ENCODE measurements at regions not wholly inside any gene's neighbourhood (a gene's known extent, or its start where the extent isn't known, plus 50 kb on each side); places are given as distances from the start of the nearest gene placed in this dataset.

GRCh38 chr22:48316257-48317250 lies 1511.1 kb downstream of the BRD1 start:
- Histone ChIP-seq H3K9ac (ENCODE audit: low read depth in 1 of 2, low read length in 2 of 2) (no peak overlapping the region), H3K9me3 (ENCODE audit: control insufficient read depth in 2 of 2, low read length in 2 of 2) (no peaks in the 10 kb centered on the region), H3K4me3 (ENCODE audit: low read length in 2 of 2) (no peak overlapping the region), H3K4me1 (ENCODE audit: control insufficient read depth in 2 of 2, insufficient read depth in 2 of 2, low read length in 2 of 2) (no peaks in the 10 kb centered on the region), H3K27ac (ENCODE audit: low read depth in 2 of 2, low read length in 2 of 2) (no peak overlapping the region), H3K36me3 (ENCODE audit: control insufficient read depth in 2 of 2, insufficient read depth in 2 of 2, low read length in 2 of 2) (no peaks in the 10 kb centered on the region), H3K27me3 (ENCODE audit: control insufficient read depth in 2 of 2, insufficient read depth in 2 of 2, low read length in 2 of 2) (peaks cover 0 to 3% of the 10 kb centered on the region in 2 donors)

GRCh38 chr22:48315439-48316256 lies 1512.0 kb downstream of the BRD1 start:
- Histone ChIP-seq H3K27me3 (ENCODE audit: control insufficient read depth in 2 of 2, insufficient read depth in 2 of 2, low read length in 2 of 2) (peaks cover 0 to 3% of the 10 kb centered on the region in 2 donors), H3K27ac (ENCODE audit: low read depth in 2 of 2, low read length in 2 of 2) (no peak overlapping the region), H3K4me1 (ENCODE audit: control insufficient read depth in 2 of 2, insufficient read depth in 2 of 2, low read length in 2 of 2) (no peaks in the 10 kb centered on the region), H3K4me3 (ENCODE audit: low read length in 2 of 2) (no peak overlapping the region), H3K9me3 (ENCODE audit: control insufficient read depth in 2 of 2, low read length in 2 of 2) (no peaks in the 10 kb centered on the region), H3K36me3 (ENCODE audit: control insufficient read depth in 2 of 2, insufficient read depth in 2 of 2, low read length in 2 of 2) (no peaks in the 10 kb centered on the region), H3K9ac (ENCODE audit: low read depth in 1 of 2, low read length in 2 of 2) (no peak overlapping the region)

GRCh38 chr22:48314073-48314472 lies 1513.6 kb downstream of the BRD1 start:
- no peaks in the 10 kb centered on the region for H3K36me3 ChIP-seq (ENCODE audit: control insufficient read depth in 2 of 2, insufficient read depth in 2 of 2, low read length in 2 of 2)
- no peaks in the 10 kb centered on the region for H3K9me3 ChIP-seq (ENCODE audit: control insufficient read depth in 2 of 2, low read length in 2 of 2)
- no peak overlapping the region for H3K27ac ChIP-seq (ENCODE audit: low read depth in 2 of 2, low read length in 2 of 2)
- H3K9ac ChIP-seq (ENCODE audit: low read depth in 1 of 2, low read length in 2 of 2), result no peak overlapping the region
- peaks cover 0 to 3% of the 10 kb centered on the region in 2 donors for H3K27me3 ChIP-seq (ENCODE audit: control insufficient read depth in 2 of 2, insufficient read depth in 2 of 2, low read length in 2 of 2)
- no peak overlapping the region for H3K4me3 ChIP-seq (ENCODE audit: low read length in 2 of 2)
- no peaks in the 10 kb centered on the region for H3K4me1 ChIP-seq (ENCODE audit: control insufficient read depth in 2 of 2, insufficient read depth in 2 of 2, low read length in 2 of 2)

- H3K36me3 ChIP-seq (ENCODE audit: control insufficient read depth in 2 of 2, insufficient read depth in 2 of 2, low read length in 2 of 2), result no peaks in the 10 kb centered on the region
Measured at GRCh38 chr22:48313175-48313830, 1514.4 kb downstream of the BRD1 start.

GRCh38 chr22:48310740-48311139 lies 1516.9 kb downstream of the BRD1 start:
- no peak overlapping the region for H3K4me3 ChIP-seq (ENCODE audit: low read length in 2 of 2)
- no peak overlapping the region for H3K9ac ChIP-seq (ENCODE audit: low read depth in 1 of 2, low read length in 2 of 2)
- H3K4me1 ChIP-seq (ENCODE audit: control insufficient read depth in 2 of 2, insufficient read depth in 2 of 2, low read length in 2 of 2), result no peaks in the 10 kb centered on the region
- no peak overlapping the region for H3K27ac ChIP-seq (ENCODE audit: low read depth in 2 of 2, low read length in 2 of 2)
- H3K36me3 ChIP-seq (ENCODE audit: control insufficient read depth in 2 of 2, insufficient read depth in 2 of 2, low read length in 2 of 2), result no peaks in the 10 kb centered on the region
- no peaks in the 10 kb centered on the region for H3K27me3 ChIP-seq (ENCODE audit: control insufficient read depth in 2 of 2, insufficient read depth in 2 of 2, low read length in 2 of 2)
- H3K9me3 ChIP-seq (ENCODE audit: control insufficient read depth in 2 of 2, low read length in 2 of 2), result no peaks in the 10 kb centered on the region

More at GRCh38 chr22:48313175-48313830, 1514.4 kb downstream of the BRD1 start:
- Histone ChIP-seq H3K4me3 (ENCODE audit: low read length in 2 of 2) (no peak overlapping the region), H3K27ac (ENCODE audit: low read depth in 2 of 2, low read length in 2 of 2) (no peak overlapping the region), H3K9ac (ENCODE audit: low read depth in 1 of 2, low read length in 2 of 2) (no peak overlapping the region), H3K4me1 (ENCODE audit: control insufficient read depth in 2 of 2, insufficient read depth in 2 of 2, low read length in 2 of 2) (no peaks in the 10 kb centered on the region), H3K9me3 (ENCODE audit: control insufficient read depth in 2 of 2, low read length in 2 of 2) (no peaks in the 10 kb centered on the region), H3K27me3 (ENCODE audit: control insufficient read depth in 2 of 2, insufficient read depth in 2 of 2, low read length in 2 of 2) (peaks cover 0 to 3% of the 10 kb centered on the region in 2 donors)

- Histone ChIP-seq H3K9me3 (ENCODE audit: control insufficient read depth in 2 of 2, low read length in 2 of 2) (no peaks in the 10 kb centered on the region), H3K4me3 (ENCODE audit: low read length in 2 of 2) (no peak overlapping the region), H3K36me3 (ENCODE audit: control insufficient read depth in 2 of 2, insufficient read depth in 2 of 2, low read length in 2 of 2) (no peaks in the 10 kb centered on the region), H3K27ac (ENCODE audit: low read depth in 2 of 2, low read length in 2 of 2) (no peak overlapping the region), H3K4me1 (ENCODE audit: control insufficient read depth in 2 of 2, insufficient read depth in 2 of 2, low read length in 2 of 2) (no peaks in the 10 kb centered on the region), H3K27me3 (ENCODE audit: control insufficient read depth in 2 of 2, insufficient read depth in 2 of 2, low read length in 2 of 2) (no peaks in the 10 kb centered on the region), H3K9ac (ENCODE audit: low read depth in 1 of 2, low read length in 2 of 2) (no peak overlapping the region)
Measured at GRCh38 chr22:48310289-48310688, 1517.4 kb downstream of the BRD1 start.

GRCh38 chr22:48309836-48310235 lies 1517.8 kb downstream of the BRD1 start:
- Histone ChIP-seq H3K4me3 (ENCODE audit: low read length in 2 of 2) (no peak overlapping the region), H3K4me1 (ENCODE audit: control insufficient read depth in 2 of 2, insufficient read depth in 2 of 2, low read length in 2 of 2) (no peaks in the 10 kb centered on the region), H3K27ac (ENCODE audit: low read depth in 2 of 2, low read length in 2 of 2) (no peak overlapping the region), H3K27me3 (ENCODE audit: control insufficient read depth in 2 of 2, insufficient read depth in 2 of 2, low read length in 2 of 2) (no peaks in the 10 kb centered on the region), H3K9me3 (ENCODE audit: control insufficient read depth in 2 of 2, low read length in 2 of 2) (no peaks in the 10 kb centered on the region), H3K36me3 (ENCODE audit: control insufficient read depth in 2 of 2, insufficient read depth in 2 of 2, low read length in 2 of 2) (no peaks in the 10 kb centered on the region), H3K9ac (ENCODE audit: low read depth in 1 of 2, low read length in 2 of 2) (no peak overlapping the region)

- H3K9me3 ChIP-seq (ENCODE audit: control insufficient read depth in 2 of 2, low read length in 2 of 2), result no peaks in the 10 kb centered on the region
- no peak overlapping the region for H3K27ac ChIP-seq (ENCODE audit: low read depth in 2 of 2, low read length in 2 of 2)
- H3K9ac ChIP-seq (ENCODE audit: low read depth in 1 of 2, low read length in 2 of 2), result no peak overlapping the region
- no peak overlapping the region for H3K4me3 ChIP-seq (ENCODE audit: low read length in 2 of 2)
- H3K4me1 ChIP-seq (ENCODE audit: control insufficient read depth in 2 of 2, insufficient read depth in 2 of 2, low read length in 2 of 2), result no peaks in the 10 kb centered on the region
- H3K27me3 ChIP-seq (ENCODE audit: control insufficient read depth in 2 of 2, insufficient read depth in 2 of 2, low read length in 2 of 2), result no peaks in the 10 kb centered on the region
- H3K36me3 ChIP-seq (ENCODE audit: control insufficient read depth in 2 of 2, insufficient read depth in 2 of 2, low read length in 2 of 2), result no peaks in the 10 kb centered on the region
Measured at GRCh38 chr22:48309115-48309705, 1518.5 kb downstream of the BRD1 start.

GRCh38 chr22:48307931-48308330 lies 1519.7 kb downstream of the BRD1 start:
- Histone ChIP-seq H3K9me3 (ENCODE audit: control insufficient read depth in 2 of 2, low read length in 2 of 2) (no peaks in the 10 kb centered on the region), H3K4me3 (ENCODE audit: low read length in 2 of 2) (no peak overlapping the region), H3K27ac (ENCODE audit: low read depth in 2 of 2, low read length in 2 of 2) (no peak overlapping the region), H3K36me3 (ENCODE audit: control insufficient read depth in 2 of 2, insufficient read depth in 2 of 2, low read length in 2 of 2) (no peaks in the 10 kb centered on the region), H3K9ac (ENCODE audit: low read depth in 1 of 2, low read length in 2 of 2) (no peak overlapping the region), H3K4me1 (ENCODE audit: control insufficient read depth in 2 of 2, insufficient read depth in 2 of 2, low read length in 2 of 2) (no peaks in the 10 kb centered on the region), H3K27me3 (ENCODE audit: control insufficient read depth in 2 of 2, insufficient read depth in 2 of 2, low read length in 2 of 2) (no peaks in the 10 kb centered on the region)
